PC-3 (cell line): ENCODE measurements at regions not wholly inside any gene's neighbourhood (a gene's known extent, or its start where the extent isn't known, plus 50 kb on each side); places are given as distances from the start of the nearest gene placed in this dataset.

Experiments
- ATAC-seq: fragments of 200-7000 bp; cut with Tn5 transposase; 2 replicates; pipeline ENCODE4 v1.9.1; 2020; ENCODE audit warnings: mild to moderate bottlenecking, moderate library complexity
- BruUV-seq: library from RNA; stranded (reverse); fragments of 400-500 nt; replicated peaks from 2 replicates; lab custom pipeline; 2021; lab: Mats Ljungman, UMichigan
- CTCF ChIA-PET: fragments of 300-600 bp; sonication (Branson Sonifier 250); formaldehyde crosslinking; loops from one replicate; lab custom pipeline; 2022; ENCODE audit warnings: antibody characterized with exemption; lab: Charles Lee
- POLR2A ChIA-PET: fragments of 300-600 bp; sonication (Branson Sonifier 250); formaldehyde crosslinking; loops from one replicate; lab custom pipeline; 2022; ENCODE audit warnings: antibody characterized with exemption; ENCODE audit not compliant: unreplicated experiment; lab: Charles Lee
- DNase-seq: peaks from one replicate; pipeline ENCODE4 v3.0.0-alpha.2; 2015
- H2AFZ ChIP-seq: fragments of 300-600 bp; sonication (generic); 2 replicates; pipeline ENCODE4 v1.6.0; 2016; ENCODE audit warnings: antibody characterized with exemption, low read length
- H3F3A ChIP-seq: fragments of 300-600 bp; sonication (generic); one replicate; pipeline ENCODE4 v1.6.0; 2017; ENCODE audit warnings: antibody characterized with exemption, low read length, control low read depth, mild to moderate bottlenecking; ENCODE audit not compliant: unreplicated experiment
- H3K27ac ChIP-seq: fragments of 300-600 bp; sonication (generic); 2 replicates; pipeline ENCODE4 v1.5.1; 2016; ENCODE audit warnings: mild to moderate bottlenecking, low read length
- H3K27me3 ChIP-seq: fragments of 300-600 bp; sonication (generic); 2 replicates; pipeline ENCODE4 v1.6.1; 2016; ENCODE audit warnings: low read length, mixed read lengths
- H3K36me3 ChIP-seq: fragments of 300-600 bp; sonication (generic); 2 replicates; pipeline ENCODE4 v1.6.1; 2016; ENCODE audit warnings: low read depth, mixed run types, low read length, mixed read lengths
- H3K4me1 ChIP-seq: fragments of 300-600 bp; sonication (generic); 2 replicates; pipeline ENCODE4 v1.5.1; 2016; ENCODE audit warnings: low read length; ENCODE audit not compliant: insufficient read depth
- H3K4me2 ChIP-seq: fragments of 300-600 bp; sonication (generic); 2 replicates; pipeline ENCODE4 v1.6.0; 2016; ENCODE audit warnings: low read length
- H3K4me3 ChIP-seq: fragments of 300-600 bp; sonication (generic); 2 replicates; pipeline ENCODE4 v1.5.1; 2016; ENCODE audit warnings: mild to moderate bottlenecking, low read length, mixed read lengths
- H3K79me2 ChIP-seq: fragments of 300-600 bp; sonication (generic); 2 replicates; pipeline ENCODE4 v1.6.1; 2017; ENCODE audit warnings: low read length, mixed read lengths
- H3K9ac ChIP-seq: fragments of 300-600 bp; sonication (generic); 2 replicates; pipeline ENCODE4 v1.6.0; 2016; ENCODE audit warnings: mild to moderate bottlenecking, low read length
- H3K9me2 ChIP-seq: fragments of 300-600 bp; sonication (generic); replicated peaks from 2 replicates; pipeline ENCODE4 v1.6.1; 2016; ENCODE audit warnings: mixed run types, low read length, mixed read lengths
- H3K9me3 ChIP-seq: fragments of 300-600 bp; sonication (generic); 2 replicates; pipeline ENCODE4 v1.6.1; 2016; ENCODE audit warnings: low read length, mixed read lengths
- H4K20me1 ChIP-seq: fragments of 300-600 bp; sonication (generic); 2 replicates; pipeline ENCODE4 v1.6.1; 2016; ENCODE audit warnings: low read length, mixed read lengths
- CTCF ChIP-seq: fragments of 300-600 bp; sonication (generic); conservative IDR thresholded peaks from 2 replicates; pipeline ENCODE4 v1.5.1; 2017; ENCODE audit warnings: antibody characterized with exemption, low read depth, mild to moderate bottlenecking, low read length
- EZH2 ChIP-seq: fragments of 300-600 bp; sonication (generic); IDR thresholded peaks from one replicate; pipeline ENCODE4 v1.6.1; 2017; ENCODE audit warnings: antibody characterized with exemption, mild to moderate bottlenecking, low read length; ENCODE audit not compliant: unreplicated experiment
- EZH2phosphoT487 ChIP-seq: fragments of 300-600 bp; sonication (generic); IDR thresholded peaks from 2 replicates; pipeline ENCODE4 v1.6.1; 2018; ENCODE audit warnings: mild to moderate bottlenecking, antibody characterized with exemption, low read length, borderline replicate concordance
- intact Hi-C: fragments of 100-400 bp; cut with micrococcal nuclease; formaldehyde crosslinking; loops from 2 replicates; pipeline ENCODE4 v1.9.0; 2023

GRCh38 chr7:16284581-16284980, 136.8 kb downstream of the CRPPA start:
- Histone ChIP-seq H3K36me3 (no peaks in the 10 kb centered on the region), H4K20me1 (no peaks in the 10 kb centered on the region), H3K9me3 (no peaks in the 10 kb centered on the region), H3K4me1 (no peaks in the 10 kb centered on the region), H3K4me2 (no peak overlapping the region), H3K27me3 (no peaks in the 10 kb centered on the region), H3F3A (no peaks in the 10 kb centered on the region), H3K79me2 (no peaks in the 10 kb centered on the region), H2AFZ (no peak overlapping the region), H3K9me2 (no peaks in the 10 kb centered on the region), H3K27ac (no peak overlapping the region), H3K9ac (no peak overlapping the region), H3K4me3 (no peak overlapping the region)
- ChIA-PET POLR2A (no interaction called here), CTCF (no interaction called here)
- intact Hi-C loops, result no loop called here
- BruUV-seq, result no TSS peak
- TF ChIP-seq CTCF (no peak), EZH2phosphoT487 (no peak), EZH2 (no peak)
- ATAC-seq (no peak), DNase-seq (no peak)

- DNase-seq (no peak), ATAC-seq (no peak)
- POLR2A ChIA-PET, result no interaction called here
Measured at GRCh38 chr7:16278167-16278787, 143.1 kb downstream of the CRPPA start.

More at GRCh38 chr7:16278167-16278787, 143.1 kb downstream of the CRPPA start:
- intact Hi-C loops, result no loop called here
- no peaks in the 10 kb centered on the region for H4K20me1 ChIP-seq
- H3K4me1 ChIP-seq, result no peaks in the 10 kb centered on the region; the same call in 1 of the 2 replicates
- no peaks in the 10 kb centered on the region for H3K9me2 ChIP-seq
- H3K27ac ChIP-seq, result no peak overlapping the region
- no peak overlapping the region for H3K9ac ChIP-seq
- CTCF ChIA-PET, result no interaction called here
- no peak overlapping the region for H2AFZ ChIP-seq
- TF ChIP-seq EZH2phosphoT487 (no peak), CTCF (no peak), EZH2 (no peak)
- BruUV-seq, result no TSS peak
- no peak overlapping the region for H3K4me2 ChIP-seq
- no peak overlapping the region for H3K4me3 ChIP-seq
- H3K36me3 ChIP-seq, result no peaks in the 10 kb centered on the region
- H3K27me3 ChIP-seq, result no peaks in the 10 kb centered on the region
- H3K9me3 ChIP-seq, result no peaks in the 10 kb centered on the region
- H3K79me2 ChIP-seq, result no peaks in the 10 kb centered on the region
- no peaks in the 10 kb centered on the region for H3F3A ChIP-seq
